ENCODE measurements at regions not wholly inside any gene's neighbourhood (a gene's known extent, or its start where the extent isn't known, plus 50 kb on each side); places are given as distances from the start of the nearest gene placed in this dataset.

GRCh38 chr15:62750471-62750870, 292.1 kb upstream of the TPM1 start:
- Mint-ChIP-seq H3K36me3 (ENCODE audit: low read depth) (peaks cover 59% of the 10 kb centered on the region), H3K27me3 (ENCODE audit: insufficient read depth) (no peaks in the 10 kb centered on the region), H3K27ac (no peak overlapping the region), H3K4me1 (peaks cover 19% of the 10 kb centered on the region), H3K9me3 (no peaks in the 10 kb centered on the region), H3K4me3 (no peak overlapping the region)
- Histone ChIP-seq H3K4me1 (ENCODE audit: control insufficient read depth, insufficient read depth, low read length) (no peaks in the 10 kb centered on the region), H3K27me3 (ENCODE audit: control insufficient read depth, insufficient read depth, low read length, poor library complexity, severe bottlenecking) (no peaks in the 10 kb centered on the region), H3K4me3 (ENCODE audit: low read length) (no peak overlapping the region), H3K9ac (ENCODE audit: extremely low read depth, low read length, poor library complexity, severe bottlenecking) (no peak overlapping the region), H3K27ac (ENCODE audit: low read depth, low read length) (no peak overlapping the region), H3K36me3 (ENCODE audit: control insufficient read depth, insufficient read depth, low read length) (peaks cover 56% of the 10 kb centered on the region), H3K9me3 (ENCODE audit: control insufficient read depth, low read length) (no peaks in the 10 kb centered on the region)
- no peak for DNase-seq
- WGBS, 2 experiments (ENCODE audit: insufficient coverage in 1 of 2, insufficient read length in 1 of 2), result 91 to 95% methylated on average over 3 to 4 of the region's 4 CpGs
- no peak for TF ChIP-seq CTCF (conservative IDR thresholded peaks at IDR 0.05)

GRCh38 chr15:62752657-62753517, 289.7 kb upstream of the TPM1 start:
- no peak overlapping the region for H3K27ac Mint-ChIP-seq
- peaks cover 34% of the 10 kb centered on the region for H3K4me1 Mint-ChIP-seq
- no peaks in the 10 kb centered on the region for H3K9me3 Mint-ChIP-seq
- peaks cover 64% of the 10 kb centered on the region for H3K36me3 Mint-ChIP-seq (ENCODE audit: low read depth)
- no peak for DNase-seq
- Histone ChIP-seq H3K36me3 (ENCODE audit: control insufficient read depth, insufficient read depth, low read length) (peaks cover 73% of the 10 kb centered on the region), H3K4me1 (ENCODE audit: control insufficient read depth, insufficient read depth, low read length) (peaks cover 1% of the 10 kb centered on the region), H3K4me3 (ENCODE audit: low read length) (no peak overlapping the region), H3K27me3 (ENCODE audit: control insufficient read depth, insufficient read depth, low read length, poor library complexity, severe bottlenecking) (no peaks in the 10 kb centered on the region), H3K9me3 (ENCODE audit: control insufficient read depth, low read length) (no peaks in the 10 kb centered on the region), H3K27ac (ENCODE audit: low read depth, low read length) (no peak overlapping the region), H3K9ac (ENCODE audit: extremely low read depth, low read length, poor library complexity, severe bottlenecking) (no peak overlapping the region)
- no peak for TF ChIP-seq CTCF (conservative IDR thresholded peaks at IDR 0.05)
- H3K4me3 Mint-ChIP-seq, result no peak overlapping the region
- H3K27me3 Mint-ChIP-seq (ENCODE audit: insufficient read depth), result no peaks in the 10 kb centered on the region
- WGBS, 2 experiments (ENCODE audit: insufficient coverage in 1 of 2, insufficient read length in 1 of 2), result 95 to 100% methylated on average over 5 to 6 of the region's 6 CpGs

GRCh38 chr15:62753518-62754221, 288.9 kb upstream of the TPM1 start:
- H3K9me3 Mint-ChIP-seq, result no peaks in the 10 kb centered on the region
- Histone ChIP-seq H3K27me3 (ENCODE audit: control insufficient read depth, insufficient read depth, low read length, poor library complexity, severe bottlenecking) (no peaks in the 10 kb centered on the region), H3K4me1 (ENCODE audit: control insufficient read depth, insufficient read depth, low read length) (peaks cover 9% of the 10 kb centered on the region), H3K4me3 (ENCODE audit: low read length) (no peak overlapping the region), H3K9ac (ENCODE audit: extremely low read depth, low read length, poor library complexity, severe bottlenecking) (no peak overlapping the region), H3K9me3 (ENCODE audit: control insufficient read depth, low read length) (no peaks in the 10 kb centered on the region), H3K36me3 (ENCODE audit: control insufficient read depth, insufficient read depth, low read length) (peaks cover 74% of the 10 kb centered on the region), H3K27ac (ENCODE audit: low read depth, low read length) (no peak overlapping the region)
- H3K36me3 Mint-ChIP-seq (ENCODE audit: low read depth), result peaks cover 58% of the 10 kb centered on the region
- H3K4me1 Mint-ChIP-seq, result peaks cover 36% of the 10 kb centered on the region
- no peak overlapping the region for H3K4me3 Mint-ChIP-seq
- no peak for DNase-seq
- H3K27ac Mint-ChIP-seq, result no peak overlapping the region
- no peak for TF ChIP-seq CTCF (conservative IDR thresholded peaks at IDR 0.05)
- 93 to 96% methylated on average over 3 to 4 of the region's 4 CpGs for WGBS, 2 experiments (ENCODE audit: insufficient coverage in 1 of 2, insufficient read length in 1 of 2)
- no peaks in the 10 kb centered on the region for H3K27me3 Mint-ChIP-seq (ENCODE audit: insufficient read depth)

Data from endodermal cell (in vitro differentiated cells).